NCI-H526 treated with DMSO at 0.1 percent for 48 hours (cell line): ENCODE measurements at regions not wholly inside any gene's neighbourhood (a gene's known extent, or its start where the extent isn't known, plus 50 kb on each side); places are given as distances from the start of the nearest gene placed in this dataset.
"Not testable (repeated sequence)": the region's sequence is repeated elsewhere in the genome, so short reads cannot be mapped to it uniquely, and the experiment has no call there.

Experiments used
- DNase-seq: peaks from one replicate; lab custom pipeline; 2025; lab: John Stamatoyannopoulos, UW

GRCh38 chr20:18876394-18876793 is 62.8 kb downstream of the SCP2D1 start:
- DNase-seq, result not testable (repeated sequence)

- DNase-seq, result no peak
These were observed 65.7 kb downstream of the SCP2D1 start for GRCh38 chr20:18879262-18879661.

- no peak for DNase-seq
These were observed 73.2 kb downstream of the SCP2D1 start for GRCh38 chr20:18886756-18887155.

DNA sequence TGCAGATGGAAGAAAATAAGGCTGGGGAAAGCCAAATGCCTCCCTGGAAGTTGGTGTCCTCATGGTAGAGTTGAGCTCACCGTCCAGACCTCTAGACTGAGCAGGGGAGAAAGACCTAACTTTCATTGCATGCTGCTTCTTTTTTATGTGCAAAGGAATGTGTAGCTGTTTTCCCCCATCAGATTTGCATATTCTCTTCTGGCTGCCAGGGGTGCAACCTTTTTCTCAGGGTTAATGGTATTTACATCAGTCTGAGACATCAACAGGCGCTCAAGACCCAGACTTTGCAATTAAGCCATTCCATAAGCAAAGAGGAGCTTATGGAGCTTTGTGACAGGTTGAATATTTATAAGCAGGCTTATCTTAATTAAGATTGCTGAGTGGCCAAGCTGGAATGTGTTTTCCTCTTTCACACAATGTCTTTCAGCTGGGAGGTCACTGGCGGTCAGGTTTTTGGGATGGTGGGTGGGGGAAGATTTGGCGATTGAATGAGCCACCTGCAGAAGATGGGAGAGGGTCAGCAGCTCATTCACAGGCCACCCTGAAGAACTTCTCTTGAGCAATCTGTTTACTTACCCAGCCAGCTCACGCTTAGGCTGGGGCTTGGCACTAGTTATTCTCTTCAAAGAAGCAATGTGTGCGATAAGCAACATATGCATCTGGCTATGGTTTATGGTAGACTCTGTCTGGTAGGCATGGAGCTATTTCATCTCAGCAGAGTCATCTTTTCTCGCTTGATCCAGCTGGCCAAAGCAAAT is 88.6 kb downstream of the SCP2D1 start:
- DNase-seq, result no peak

- no peak for DNase-seq
These were observed 90.6 kb downstream of the SCP2D1 start for GRCh38 chr20:18904192-18904591.

DNA sequence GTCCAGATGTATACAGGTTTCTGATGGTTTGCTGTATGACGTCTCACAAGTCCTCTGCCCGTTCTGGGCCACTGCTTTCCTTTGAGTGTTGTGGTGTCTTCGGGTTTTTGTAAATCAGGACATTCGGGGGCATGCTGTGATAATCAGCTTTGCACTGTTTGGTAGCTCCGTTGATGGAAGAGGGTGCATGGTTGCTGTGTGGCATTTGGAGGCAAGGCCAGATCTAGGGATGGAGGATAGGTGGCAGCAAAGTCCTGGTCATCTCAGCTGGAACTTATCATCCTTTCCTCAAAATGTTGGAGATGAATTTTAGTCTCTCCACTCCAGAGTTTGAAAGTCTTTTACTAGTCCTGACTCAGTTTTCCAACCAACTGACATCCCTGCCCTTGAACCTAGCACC is 91.0 kb downstream of the SCP2D1 start:
- DNase-seq, result no peak

- no peak for DNase-seq
These were observed 92.5 kb downstream of the SCP2D1 start for GRCh38 chr20:18906046-18906445.

DNA sequence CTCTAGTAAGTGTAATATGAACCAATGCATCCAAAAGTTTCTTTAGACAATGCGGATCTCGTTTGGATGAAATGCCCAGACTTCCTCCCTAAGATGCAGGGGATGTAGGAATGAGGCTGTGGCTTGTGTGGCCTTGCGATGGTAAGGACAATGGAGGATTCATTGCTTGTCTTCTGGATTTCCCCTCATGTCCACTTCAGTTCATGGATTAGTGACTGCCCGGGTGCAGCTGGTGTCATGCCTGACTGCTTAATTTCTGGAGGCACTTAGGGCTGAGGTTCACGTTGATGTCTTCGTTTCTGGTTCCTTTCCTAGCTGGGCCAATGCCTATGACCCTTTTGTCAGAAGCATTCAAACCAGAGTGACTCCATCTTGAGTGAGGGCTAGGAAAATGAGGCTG is 93.8 kb downstream of the SCP2D1 start:
- no peak for DNase-seq

GRCh38 chr20:18908109-18908508 is 94.5 kb downstream of the SCP2D1 start:
- no peak for DNase-seq

DNA sequence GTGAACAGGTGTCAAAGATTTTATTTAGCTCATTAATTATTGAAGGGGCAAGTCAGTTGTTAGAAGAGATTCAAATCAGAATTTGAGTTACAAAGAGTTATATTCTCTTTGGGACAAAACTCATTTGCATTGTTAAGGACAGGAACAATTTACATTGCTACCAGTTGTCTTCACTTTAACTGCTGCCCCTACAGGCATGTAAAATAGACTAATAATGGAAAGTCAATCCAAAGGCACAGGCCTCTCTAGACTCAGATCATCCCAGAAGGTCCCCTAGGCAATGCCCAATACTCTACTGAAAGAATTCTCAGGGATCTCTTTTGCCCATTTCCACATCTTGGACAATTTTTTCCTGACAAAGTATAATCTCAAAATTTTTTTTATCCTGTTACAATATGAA is 95.7 kb downstream of the SCP2D1 start:
- no peak for DNase-seq

DNA sequence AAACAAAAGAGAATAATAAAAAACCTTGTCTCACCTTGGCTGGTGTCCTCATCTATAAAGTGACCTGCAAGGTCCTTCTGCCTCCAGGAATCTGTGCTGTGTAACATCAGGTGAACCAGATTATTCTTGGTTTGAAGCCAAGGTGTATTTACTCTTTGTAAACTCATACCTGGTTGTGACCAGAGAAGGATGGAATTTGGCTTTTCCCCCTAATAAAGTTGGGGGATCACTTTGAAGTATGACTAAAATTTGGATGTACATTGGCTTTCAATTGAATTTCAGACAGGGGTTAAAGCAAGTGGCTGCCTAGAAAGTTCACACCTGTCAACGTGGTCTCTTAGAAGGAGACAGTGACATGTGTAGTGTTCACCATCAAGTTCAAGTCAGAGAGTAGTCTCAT is 100.1 kb downstream of the SCP2D1 start:
- no peak for DNase-seq

DNA sequence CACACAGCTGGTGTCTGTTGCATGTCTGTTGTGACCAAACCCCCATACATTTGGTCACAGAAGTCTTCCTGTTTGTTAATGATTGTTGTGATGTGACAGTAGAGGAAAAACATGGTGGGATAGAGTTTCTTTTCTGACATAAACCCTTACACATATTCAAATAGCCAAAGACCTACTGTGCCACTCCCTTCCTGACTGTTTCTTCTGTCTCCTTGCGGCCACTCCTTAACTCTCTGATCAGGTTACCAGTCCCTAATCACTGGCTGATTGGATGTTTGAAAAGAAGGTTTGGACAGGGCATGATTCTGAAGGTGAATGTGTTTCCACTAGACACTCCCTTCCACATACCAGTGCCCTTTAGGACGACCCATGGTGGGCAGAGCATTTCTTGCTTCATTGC is 101.2 kb downstream of the SCP2D1 start:
- no peak for DNase-seq

- no peak for DNase-seq
These were observed 103.5 kb downstream of the SCP2D1 start for GRCh38 chr20:18916886-18917750.

- DNase-seq, result no peak
These were observed 106.4 kb downstream of the SCP2D1 start for GRCh38 chr20:18919996-18920395.

GRCh38 chr20:18921291-18921690 is 107.7 kb downstream of the SCP2D1 start:
- no peak for DNase-seq

GRCh38 chr20:18922251-18922650 is 108.7 kb downstream of the SCP2D1 start:
- DNase-seq, result no peak

GRCh38 chr20:18922898-18923297 is 109.3 kb downstream of the SCP2D1 start:
- no peak for DNase-seq

DNA sequence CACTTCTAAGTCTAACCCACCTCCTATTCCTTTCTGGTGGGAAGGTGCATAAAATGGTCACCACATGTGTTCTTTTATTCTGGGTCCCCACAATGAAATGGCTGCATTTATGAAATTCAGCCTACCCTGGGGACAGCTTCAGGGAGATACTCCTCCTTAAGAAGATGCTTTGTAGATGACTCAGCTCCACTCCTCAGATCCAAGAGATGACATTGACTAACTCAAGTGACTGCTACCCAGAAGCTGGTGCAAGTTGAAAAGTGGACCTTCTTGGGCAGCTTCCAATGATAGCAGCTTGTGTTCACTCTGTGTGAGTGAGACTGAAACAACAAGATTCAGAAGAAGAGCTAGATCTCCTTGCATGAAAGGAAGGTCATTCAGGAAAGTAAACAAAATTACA is 113.4 kb downstream of the SCP2D1 start:
- no peak for DNase-seq

DNA sequence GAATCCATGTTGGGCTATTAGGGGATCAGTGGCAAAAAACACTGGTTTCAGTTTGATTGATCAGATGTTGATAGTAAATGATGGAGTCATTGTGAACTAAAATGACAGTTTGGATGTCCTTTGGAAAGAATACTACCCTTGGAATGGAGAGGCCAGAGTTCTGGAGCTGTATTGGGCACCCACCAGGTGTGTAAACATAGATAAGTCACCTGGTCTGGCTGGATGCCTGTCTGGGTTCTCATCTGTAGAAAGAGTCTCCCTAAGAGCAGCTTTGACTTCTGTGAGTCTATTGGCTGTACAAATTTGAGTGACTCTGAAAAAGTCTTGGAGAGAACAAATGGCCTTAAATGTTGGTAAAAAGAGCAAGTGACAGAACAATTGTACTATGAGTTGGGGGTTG is 115.0 kb downstream of the SCP2D1 start:
- DNase-seq, result no peak

GRCh38 chr20:18929800-18930199 is 116.2 kb downstream of the SCP2D1 start:
- no peak for DNase-seq

GRCh38 chr20:18943542-18943941 is 130.0 kb downstream of the SCP2D1 start:
- peak; percentile 1 for DNase-seq

GRCh38 chr20:18956890-18957289 is 143.3 kb downstream of the SCP2D1 start:
- no peak for DNase-seq

DNA sequence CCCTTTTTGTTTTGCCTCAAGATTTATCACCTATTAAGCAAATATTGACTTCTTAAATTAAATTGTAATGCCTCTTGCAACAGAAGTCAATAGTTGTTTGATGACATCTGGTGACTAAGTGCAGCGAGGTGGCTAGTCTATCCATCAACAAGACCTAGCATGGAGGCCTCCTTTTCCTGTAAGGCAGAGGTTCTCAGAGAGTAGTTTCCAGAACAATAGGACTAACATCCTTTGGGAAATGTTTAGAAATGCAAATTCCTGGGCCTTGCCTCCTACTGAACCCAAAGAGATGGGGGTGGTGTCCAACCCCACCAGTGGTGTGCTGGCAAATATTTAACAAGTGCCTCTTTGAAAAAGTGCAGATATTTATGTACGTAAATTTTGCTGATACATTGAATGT is 143.7 kb downstream of the SCP2D1 start:
- no peak for DNase-seq
